Smooth muscle cell (in vitro differentiated cells): ENCODE measurements at regions not wholly inside any gene's neighbourhood (a gene's known extent, or its start where the extent isn't known, plus 50 kb on each side); places are given as distances from the start of the nearest gene placed in this dataset.

ENCODE experiments used
- DNase-seq: peaks from one replicate; lab custom pipeline; 2025; ENCODE audit not compliant: unreplicated experiment; lab: John Stamatoyannopoulos, UW
- H2AFZ ChIP-seq: fragments of 200-600 bp; sonication (generic); 2 replicates; pipeline ENCODE4 v1.6.0; 2016; ENCODE audit warnings: antibody characterized with exemption, low read depth, mild to moderate bottlenecking
- H3F3A ChIP-seq: fragments of 200-600 bp; sonication (generic); 2 replicates; pipeline ENCODE4 v1.6.0; 2017; ENCODE audit warnings: antibody characterized with exemption, low read depth
- H3K27ac ChIP-seq: fragments of 200-600 bp; sonication (generic); 2 replicates; pipeline ENCODE4 v1.5.1; 2016; ENCODE audit warnings: low read depth, mild to moderate bottlenecking
- H3K27me3 ChIP-seq: fragments of 200-600 bp; sonication (generic); 2 replicates; pipeline ENCODE4 v1.6.1; 2016; ENCODE audit warnings: low read depth, mild to moderate bottlenecking
- H3K36me3 ChIP-seq: fragments of 200-600 bp; sonication (generic); 2 replicates; pipeline ENCODE4 v1.5.1; 2016; ENCODE audit warnings: low read depth
- H3K4me1 ChIP-seq: fragments of 200-600 bp; sonication (generic); 2 replicates; pipeline ENCODE4 v1.5.1; 2016; ENCODE audit warnings: low read depth
- H3K4me2 ChIP-seq: fragments of 200-600 bp; sonication (generic); 2 replicates; pipeline ENCODE4 v1.6.0; 2016; ENCODE audit warnings: mild to moderate bottlenecking
- H3K4me3 ChIP-seq: fragments of 200-600 bp; sonication (generic); 2 replicates; pipeline ENCODE4 v1.5.1; 2016; ENCODE audit warnings: mild to moderate bottlenecking
- H3K79me2 ChIP-seq: fragments of 200-600 bp; sonication (generic); 2 replicates; pipeline ENCODE4 v1.6.0; 2016; ENCODE audit warnings: low read depth, mild to moderate bottlenecking
- H3K9ac ChIP-seq: fragments of 200-600 bp; sonication (generic); 2 replicates; pipeline ENCODE4 v1.6.0; 2016; ENCODE audit warnings: low read depth
- H3K9me3 ChIP-seq: fragments of 200-600 bp; sonication (generic); replicated peaks from 2 replicates; pipeline ENCODE4 v1.5.1; 2016; ENCODE audit warnings: low read depth
- H4K20me1 ChIP-seq: fragments of 200-600 bp; sonication (generic); 2 replicates; pipeline ENCODE4 v1.6.0; 2016; ENCODE audit warnings: low read depth
- CTCF ChIP-seq: fragments of 200-600 bp; sonication (generic); IDR thresholded peaks from 2 replicates; pipeline ENCODE4 v1.5.1; 2017; ENCODE audit warnings: borderline replicate concordance, mild to moderate bottlenecking, antibody characterized with exemption; ENCODE audit not compliant: insufficient read depth, poor library complexity, severe bottlenecking
- WGBS: methylation state at CpG from one replicate; pipeline ENCODE4 v1.1.7; 2016; ENCODE audit warnings: low lambda C conversion rate; 5-methylcytosine and 5-hydroxymethylcytosine counted together

GRCh38 chr18:39638224-39638623, 2072.6 kb upstream of the CELF4 start:
- H3K4me3 ChIP-seq = no peak overlapping the region
- 90% methylated on average over 1 of the region's 1 CpG for WGBS
- no peak for TF ChIP-seq CTCF
- no peaks in the 10 kb centered on the region for H3K79me2 ChIP-seq
- H3K27me3 ChIP-seq = no peaks in the 10 kb centered on the region
- DNase-seq = no peak
- H3K27ac ChIP-seq = no peak overlapping the region
- H3K9me3 ChIP-seq = no peaks in the 10 kb centered on the region
- no peak overlapping the region for H3K9ac ChIP-seq
- H3K36me3 ChIP-seq = no peaks in the 10 kb centered on the region
- no peak overlapping the region for H2AFZ ChIP-seq
- no peaks in the 10 kb centered on the region for H3F3A ChIP-seq
- no peak overlapping the region for H3K4me2 ChIP-seq
- H3K4me1 ChIP-seq = no peaks in the 10 kb centered on the region
- no peaks in the 10 kb centered on the region for H4K20me1 ChIP-seq

GRCh38 chr18:39636931-39637330, 2071.3 kb upstream of the CELF4 start:
- no peaks in the 10 kb centered on the region for H3F3A ChIP-seq
- H3K27me3 ChIP-seq = no peaks in the 10 kb centered on the region
- H3K9ac ChIP-seq = no peak overlapping the region
- 80% methylated on average over 1 of the region's 1 CpG for WGBS
- no peak for TF ChIP-seq CTCF
- H4K20me1 ChIP-seq = no peaks in the 10 kb centered on the region
- H3K27ac ChIP-seq = no peak overlapping the region
- no peak overlapping the region for H3K4me2 ChIP-seq
- no peaks in the 10 kb centered on the region for H3K79me2 ChIP-seq
- H3K36me3 ChIP-seq = no peaks in the 10 kb centered on the region
- no peaks in the 10 kb centered on the region for H3K9me3 ChIP-seq
- no peak overlapping the region for H2AFZ ChIP-seq
- no peak for DNase-seq
- H3K4me3 ChIP-seq = no peak overlapping the region
- no peaks in the 10 kb centered on the region for H3K4me1 ChIP-seq

- Histone ChIP-seq H3K27me3 (no peaks in the 10 kb centered on the region), H2AFZ (no peak overlapping the region), H3K4me3 (no peak overlapping the region), H3K27ac (no peak overlapping the region), H3K9me3 (no peaks in the 10 kb centered on the region), H3K9ac (no peak overlapping the region), H3K36me3 (no peaks in the 10 kb centered on the region), H3K4me1 (no peaks in the 10 kb centered on the region), H4K20me1 (no peaks in the 10 kb centered on the region), H3F3A (no peaks in the 10 kb centered on the region), H3K4me2 (no peak overlapping the region), H3K79me2 (no peaks in the 10 kb centered on the region)
- TF ChIP-seq CTCF = no peak
- no peak for DNase-seq
Measured at GRCh38 chr18:39635966-39636365, 2070.4 kb upstream of the CELF4 start.

GRCh38 chr18:39635192-39635591, 2069.6 kb upstream of the CELF4 start:
- DNase-seq = no peak
- no peaks in the 10 kb centered on the region for H3K9me3 ChIP-seq
- no peaks in the 10 kb centered on the region for H3F3A ChIP-seq
- H3K4me3 ChIP-seq = no peak overlapping the region
- H4K20me1 ChIP-seq = no peaks in the 10 kb centered on the region
- no peak for TF ChIP-seq CTCF
- no peaks in the 10 kb centered on the region for H3K36me3 ChIP-seq
- H3K79me2 ChIP-seq = no peaks in the 10 kb centered on the region
- H3K27ac ChIP-seq = no peak overlapping the region
- no peaks in the 10 kb centered on the region for H3K4me1 ChIP-seq
- H3K9ac ChIP-seq = no peak overlapping the region
- no peak overlapping the region for H2AFZ ChIP-seq
- no peaks in the 10 kb centered on the region for H3K27me3 ChIP-seq
- H3K4me2 ChIP-seq = no peak overlapping the region
